MV-4-11 (cell line): ENCODE measurements at regions not wholly inside any gene's neighbourhood (a gene's known extent, or its start where the extent isn't known, plus 50 kb on each side); places are given as distances from the start of the nearest gene placed in this dataset.

Experiments used
- DNase-seq: peaks from one replicate; lab custom pipeline; 2025; lab: John Stamatoyannopoulos, UW

GRCh38 chr1:76763738-76764137 lies 103.5 kb upstream of the ST6GALNAC5 start:
- DNase-seq, result peak; percentile 79

- DNase-seq, result no peak
Observed at GRCh38 chr1:76764638-76765454, 102.4 kb upstream of the ST6GALNAC5 start.

- DNase-seq, result no peak
Observed at GRCh38 chr1:76766381-76766780, 100.9 kb upstream of the ST6GALNAC5 start.

- DNase-seq, result no peak
Observed at GRCh38 chr1:76769911-76770310, 97.4 kb upstream of the ST6GALNAC5 start.

- no peak for DNase-seq
Observed at GRCh38 chr1:76770979-76771378, 96.3 kb upstream of the ST6GALNAC5 start.

- no peak for DNase-seq
Observed at GRCh38 chr1:76781447-76781846, 85.8 kb upstream of the ST6GALNAC5 start.

- DNase-seq, result no peak
Observed at GRCh38 chr1:76782809-76783208, 84.5 kb upstream of the ST6GALNAC5 start.

- no peak for DNase-seq
Observed at GRCh38 chr1:76784502-76784901, 82.8 kb upstream of the ST6GALNAC5 start.

GRCh38 chr1:76786222-76786621 lies 81.1 kb upstream of the ST6GALNAC5 start:
- DNase-seq, result no peak

GRCh38 chr1:76793594-76793993 lies 73.7 kb upstream of the ST6GALNAC5 start:
- no peak for DNase-seq

- DNase-seq, result no peak
Observed at GRCh38 chr1:76799700-76800099, 67.6 kb upstream of the ST6GALNAC5 start.

- no peak for DNase-seq
Observed at GRCh38 chr1:76802094-76802493, 65.2 kb upstream of the ST6GALNAC5 start.

GRCh38 chr1:76807543-76808260 lies 59.6 kb upstream of the ST6GALNAC5 start:
- no peak for DNase-seq
